ENCODE measurements at regions not wholly inside any gene's neighbourhood (a gene's known extent, or its start where the extent isn't known, plus 50 kb on each side); places are given as distances from the start of the nearest gene placed in this dataset.

- TF ChIP-seq, protein P1, sequence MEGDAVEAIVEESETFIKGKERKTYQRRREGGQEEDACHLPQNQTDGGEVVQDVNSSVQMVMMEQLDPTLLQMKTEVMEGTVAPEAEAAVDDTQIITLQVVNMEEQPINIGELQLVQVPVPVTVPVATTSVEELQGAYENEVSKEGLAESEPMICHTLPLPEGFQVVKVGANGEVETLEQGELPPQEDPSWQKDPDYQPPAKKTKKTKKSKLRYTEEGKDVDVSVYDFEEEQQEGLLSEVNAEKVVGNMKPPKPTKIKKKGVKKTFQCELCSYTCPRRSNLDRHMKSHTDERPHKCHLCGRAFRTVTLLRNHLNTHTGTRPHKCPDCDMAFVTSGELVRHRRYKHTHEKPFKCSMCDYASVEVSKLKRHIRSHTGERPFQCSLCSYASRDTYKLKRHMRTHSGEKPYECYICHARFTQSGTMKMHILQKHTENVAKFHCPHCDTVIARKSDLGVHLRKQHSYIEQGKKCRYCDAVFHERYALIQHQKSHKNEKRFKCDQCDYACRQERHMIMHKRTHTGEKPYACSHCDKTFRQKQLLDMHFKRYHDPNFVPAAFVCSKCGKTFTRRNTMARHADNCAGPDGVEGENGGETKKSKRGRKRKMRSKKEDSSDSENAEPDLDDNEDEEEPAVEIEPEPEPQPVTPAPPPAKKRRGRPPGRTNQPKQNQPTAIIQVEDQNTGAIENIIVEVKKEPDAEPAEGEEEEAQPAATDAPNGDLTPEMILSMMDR (IDR thresholded peaks at IDR 0.05), result no peak
- TF ChIP-seq POLR2A (IDR thresholded peaks at IDR 0.05), result no peak
Measured at GRCh38 chr12:4114986-4115385, 158.6 kb upstream of the CCND2 start.

Data from testis (tissue), 2 donors.